ENCODE measurements at regions not wholly inside any gene's neighbourhood (a gene's known extent, or its start where the extent isn't known, plus 50 kb on each side); places are given as distances from the start of the nearest gene placed in this dataset.

DNA sequence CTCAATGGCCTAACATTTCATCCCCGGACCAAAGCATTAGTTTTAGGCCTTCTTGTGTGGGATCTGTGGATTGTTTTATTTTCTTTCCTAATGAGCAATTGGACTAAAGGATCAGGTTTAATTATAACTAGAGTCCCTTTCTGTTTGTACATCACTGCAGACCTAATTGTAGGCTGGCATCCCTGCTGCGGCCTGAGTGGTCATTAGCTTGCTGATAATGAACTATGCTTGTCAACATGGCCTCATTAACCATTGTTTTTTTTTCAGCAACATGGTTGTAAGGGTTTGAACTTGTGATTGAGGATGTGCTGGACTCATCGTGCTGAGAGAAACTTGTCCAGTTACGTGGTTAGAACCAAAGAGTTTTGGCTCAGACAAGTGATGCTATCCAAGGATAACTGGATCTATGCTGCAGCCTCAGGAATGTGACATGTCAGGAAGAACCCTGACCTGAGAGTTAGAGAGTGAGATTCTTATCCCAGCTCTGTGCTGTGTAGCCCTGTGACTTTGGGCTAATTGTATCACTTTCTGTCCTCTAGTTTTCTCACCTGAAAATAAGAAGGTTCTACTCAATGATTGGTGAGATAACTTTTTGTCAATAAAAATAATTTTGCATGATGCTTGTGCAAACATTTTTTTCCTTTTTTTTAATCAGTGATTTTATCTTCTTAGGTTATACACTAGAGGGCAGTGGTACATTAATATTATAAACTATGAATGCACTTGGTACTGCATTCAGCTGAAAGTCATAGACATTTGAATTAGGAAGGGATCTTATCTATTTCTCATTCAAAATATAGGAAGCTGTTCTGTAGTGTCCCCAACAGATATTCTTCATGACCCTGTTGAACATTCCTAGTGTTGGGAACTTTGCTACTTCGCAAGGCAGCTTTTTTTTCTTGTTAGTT, 140.9 kb downstream of the RNF144B start:
- no peak overlapping the region for H3K27ac ChIP-seq
- H3K27me3 ChIP-seq, result no peaks in the 10 kb centered on the region
- H3K9me3 ChIP-seq, result no peaks in the 10 kb centered on the region
- no peaks in the 10 kb centered on the region for H3K4me1 ChIP-seq
- intact Hi-C loops (cut with DNase I), result no loop called here
- no peak for DNase-seq
- TF ChIP-seq, protein P1, sequence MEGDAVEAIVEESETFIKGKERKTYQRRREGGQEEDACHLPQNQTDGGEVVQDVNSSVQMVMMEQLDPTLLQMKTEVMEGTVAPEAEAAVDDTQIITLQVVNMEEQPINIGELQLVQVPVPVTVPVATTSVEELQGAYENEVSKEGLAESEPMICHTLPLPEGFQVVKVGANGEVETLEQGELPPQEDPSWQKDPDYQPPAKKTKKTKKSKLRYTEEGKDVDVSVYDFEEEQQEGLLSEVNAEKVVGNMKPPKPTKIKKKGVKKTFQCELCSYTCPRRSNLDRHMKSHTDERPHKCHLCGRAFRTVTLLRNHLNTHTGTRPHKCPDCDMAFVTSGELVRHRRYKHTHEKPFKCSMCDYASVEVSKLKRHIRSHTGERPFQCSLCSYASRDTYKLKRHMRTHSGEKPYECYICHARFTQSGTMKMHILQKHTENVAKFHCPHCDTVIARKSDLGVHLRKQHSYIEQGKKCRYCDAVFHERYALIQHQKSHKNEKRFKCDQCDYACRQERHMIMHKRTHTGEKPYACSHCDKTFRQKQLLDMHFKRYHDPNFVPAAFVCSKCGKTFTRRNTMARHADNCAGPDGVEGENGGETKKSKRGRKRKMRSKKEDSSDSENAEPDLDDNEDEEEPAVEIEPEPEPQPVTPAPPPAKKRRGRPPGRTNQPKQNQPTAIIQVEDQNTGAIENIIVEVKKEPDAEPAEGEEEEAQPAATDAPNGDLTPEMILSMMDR (IDR thresholded peaks at IDR 0.05), result no peak
- H3K9ac ChIP-seq (ENCODE audit: low read depth in 2 of 2, low read length in 2 of 2), result no peak overlapping the region
- H3K4me3 ChIP-seq, result no peak overlapping the region
- no peaks in the 10 kb centered on the region for H3K36me3 ChIP-seq

- no peaks in the 10 kb centered on the region for H3K27me3 ChIP-seq
- no peak overlapping the region for H3K27ac ChIP-seq
- H3K36me3 ChIP-seq, result no peaks in the 10 kb centered on the region
- no peaks in the 10 kb centered on the region for H3K9me3 ChIP-seq
- H3K4me3 ChIP-seq, result no peak overlapping the region
- H3K4me1 ChIP-seq, result no peaks in the 10 kb centered on the region
- no peak overlapping the region for H3K9ac ChIP-seq (ENCODE audit: low read depth in 2 of 2, low read length in 2 of 2)
- DNase-seq, result no peak
- intact Hi-C loops (cut with DNase I), result no loop called here
- TF ChIP-seq, protein P1 (IDR thresholded peaks at IDR 0.05), result no peak
Observed at GRCh38 chr6:18530201-18530600, 143.1 kb downstream of the RNF144B start.

GRCh38 chr6:18532139-18532538, 145.0 kb downstream of the RNF144B start:
- H3K4me1 ChIP-seq, result no peaks in the 10 kb centered on the region
- intact Hi-C loops (cut with DNase I), result no loop called here

DNA sequence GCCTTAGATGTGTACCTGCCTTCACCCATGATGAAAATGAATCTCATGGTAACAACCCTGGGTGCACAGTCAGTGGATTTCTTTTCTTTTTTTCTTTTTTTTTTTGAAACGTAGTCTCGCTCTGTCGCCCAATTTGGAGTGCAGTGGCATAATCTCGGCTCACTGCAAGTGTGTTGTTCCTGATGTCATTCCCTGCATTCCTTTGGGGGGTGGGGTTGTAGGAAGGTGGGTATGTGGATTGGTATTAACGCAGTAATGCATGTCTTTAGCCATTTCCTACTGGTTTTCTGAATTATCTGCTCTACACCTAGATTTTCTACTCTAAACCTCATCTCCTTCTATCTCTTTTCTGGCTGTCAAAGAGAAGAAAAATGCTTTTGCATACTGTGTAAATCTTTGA, 146.6 kb downstream of the RNF144B start:
- Histone ChIP-seq H3K27ac (no peak overlapping the region), H3K9me3 (no peaks in the 10 kb centered on the region), H3K4me1 (no peaks in the 10 kb centered on the region), H3K27me3 (no peaks in the 10 kb centered on the region), H3K4me3 (no peak overlapping the region), H3K9ac (ENCODE audit: low read depth in 2 of 2, low read length in 2 of 2) (no peak overlapping the region), H3K36me3 (no peaks in the 10 kb centered on the region)
- no peak for DNase-seq
- intact Hi-C loops (cut with DNase I), result no loop called here
- TF ChIP-seq, protein P1 (IDR thresholded peaks at IDR 0.05), result no peak

More at GRCh38 chr6:18532139-18532538, 145.0 kb downstream of the RNF144B start:
- TF ChIP-seq, protein P1 (IDR thresholded peaks at IDR 0.05), result no peak
- Histone ChIP-seq H3K9me3 (no peaks in the 10 kb centered on the region), H3K36me3 (no peaks in the 10 kb centered on the region), H3K27me3 (no peaks in the 10 kb centered on the region), H3K4me3 (no peak overlapping the region), H3K27ac (no peak overlapping the region), H3K9ac (ENCODE audit: low read depth in 2 of 2, low read length in 2 of 2) (no peak overlapping the region)
- no peak for DNase-seq

GRCh38 chr6:18536591-18537055, 149.5 kb downstream of the RNF144B start:
- intact Hi-C loops (cut with DNase I), result no loop called here
- H3K4me3 ChIP-seq, result no peak overlapping the region
- DNase-seq, result no peak

More at GRCh38 chr6:18536591-18537055, 149.5 kb downstream of the RNF144B start:
- no peak overlapping the region for H3K9ac ChIP-seq (ENCODE audit: low read depth in 2 of 2, low read length in 2 of 2)
- H3K27me3 ChIP-seq, result no peaks in the 10 kb centered on the region
- H3K36me3 ChIP-seq, result no peaks in the 10 kb centered on the region
- no peak overlapping the region for H3K27ac ChIP-seq
- no peaks in the 10 kb centered on the region for H3K9me3 ChIP-seq
- TF ChIP-seq, protein P1 (IDR thresholded peaks at IDR 0.05), result no peak
- no peaks in the 10 kb centered on the region for H3K4me1 ChIP-seq
